Keratinocyte (primary cell): ENCODE measurements at regions not wholly inside any gene's neighbourhood (a gene's known extent, or its start where the extent isn't known, plus 50 kb on each side); places are given as distances from the start of the nearest gene placed in this dataset.
A peak's percentile ranks its signal among the peaks of the same experiment; 100 is the strongest.

ENCODE experiments used
- DNase-seq: peaks from one replicate; pipeline ENCODE4 v3.0.0-alpha.2; 2011; ENCODE audit warnings: low read depth, missing footprints, low spot score
- FAIRE-seq: peaks from 2 replicates; lab custom pipeline; 2011; peaks lifted over from hg19 to GRCh38; lab: Jason Lieb, UNC
- H2AFZ ChIP-seq: 2 replicates; pipeline ENCODE4 v1.6.0; 2012; ENCODE audit warnings: low read length, control low read depth, inconsistent platforms; ENCODE audit not compliant: control insufficient read depth
- H3K27ac ChIP-seq: 2 replicates; pipeline ENCODE4 v1.5.1; 2011; ENCODE audit warnings: low read length; ENCODE audit not compliant: control insufficient read depth, insufficient read depth
- H3K27me3 ChIP-seq: 3 replicates; pipeline ENCODE4 v1.6.0; 2011; ENCODE audit warnings: low read length; ENCODE audit not compliant: control insufficient read depth, insufficient read depth; ENCODE audit errors: extremely low read depth
- H3K36me3 ChIP-seq, 2 experiments: 2 replicates in 1 of 2; 3 replicates in 1 of 2; pipeline ENCODE4 v1.5.1; 2011; ENCODE audit warnings: low read length in 2 of 2, mild to moderate bottlenecking in 1 of 2; ENCODE audit not compliant: control insufficient read depth in 2 of 2, insufficient read depth in 2 of 2; ENCODE audit errors: extremely low read depth in 1 of 2
- H3K4me1 ChIP-seq: 3 replicates; pipeline ENCODE4 v1.5.1; 2011; ENCODE audit warnings: low read length; ENCODE audit not compliant: control insufficient read depth, insufficient read depth; ENCODE audit errors: extremely low read depth
- H3K4me2 ChIP-seq: 3 replicates; pipeline ENCODE4 v1.6.0; 2011; ENCODE audit warnings: low read depth, low read length; ENCODE audit not compliant: control insufficient read depth, insufficient read depth; ENCODE audit errors: extremely low read depth
- H3K4me3 ChIP-seq, 3 experiments: fragments of 200-600 bp in 1 of 3; sonication (generic) in 1 of 3; 2 replicates in 2 of 3; 3 replicates in 1 of 3; pipeline ENCODE4 v1.5.1; 2011 to 2016; ENCODE audit warnings: low read length in 3 of 3, mild to moderate bottlenecking in 3 of 3, control low read depth in 2 of 3, inconsistent platforms in 1 of 3, low read depth in 1 of 3, mixed read lengths in 1 of 3, mixed run types in 1 of 3, moderate library complexity in 1 of 3; ENCODE audit not compliant: control insufficient read depth in 2 of 3, insufficient read depth in 2 of 3; ENCODE audit errors: extremely low read depth in 1 of 3
- H3K79me2 ChIP-seq: 2 replicates; pipeline ENCODE4 v1.6.0; 2012; ENCODE audit warnings: low read length; ENCODE audit not compliant: control insufficient read depth, insufficient read depth
- H3K9ac ChIP-seq: 3 replicates; pipeline ENCODE4 v1.6.0; 2011; ENCODE audit warnings: low read length; ENCODE audit not compliant: control insufficient read depth, insufficient read depth; ENCODE audit errors: extremely low read depth
- H3K9me1 ChIP-seq: 3 replicates; pipeline ENCODE4 v1.6.0; 2011; ENCODE audit warnings: low read length; ENCODE audit not compliant: control insufficient read depth, insufficient read depth; ENCODE audit errors: extremely low read depth
- H3K9me3 ChIP-seq: 2 replicates; pipeline ENCODE4 v1.5.1; 2012; ENCODE audit warnings: low read depth, low read length; ENCODE audit not compliant: control insufficient read depth
- H4K20me1 ChIP-seq: 3 replicates; pipeline ENCODE4 v1.6.0; 2011; ENCODE audit warnings: low read length; ENCODE audit not compliant: control insufficient read depth, insufficient read depth; ENCODE audit errors: extremely low read depth
- CTCF ChIP-seq, 3 experiments: IDR thresholded peaks in 1 of 3; conservative IDR thresholded peaks in 1 of 3; optimal IDR thresholded peaks in 1 of 3; 2 replicates in 2 of 3; 3 replicates in 1 of 3; pipeline versions ENCODE3 to v1.5.1; 2011; ENCODE audit warnings: low read length in 3 of 3, mild to moderate bottlenecking in 3 of 3, moderate library complexity in 2 of 3, control low read depth in 1 of 3, inconsistent platforms in 1 of 3; ENCODE audit not compliant: insufficient read depth in 2 of 3; ENCODE audit errors: extremely low read depth in 1 of 3
- EZH2 ChIP-seq: IDR thresholded peaks from one replicate; pipeline ENCODE4 v1.6.1; 2012; ENCODE audit warnings: inconsistent platforms, mild to moderate bottlenecking, low read length, moderate library complexity
- dilution Hi-C: fragments of 300-500 bp; cut with MboI; formaldehyde crosslinking; loops from one replicate; pipeline ENCODE4 v1.7.0; 2020; ENCODE audit warnings: low sequenced_read_pairs; ENCODE audit not compliant: extremely low pct_ligation_motif_present

GRCh38 chr9:90991953-90992352, 190.3 kb downstream of the SYK start:
- DNase-seq (no peak), FAIRE-seq (peak; percentile 57)
- Histone ChIP-seq H3K9me1 (no peaks in the 10 kb centered on the region), H3K36me3 (no peaks in the 10 kb centered on the region), H3K79me2 (no peaks in the 10 kb centered on the region), H3K27ac (peak overlapping the region; percentile 54), H3K4me2 (peak overlapping the region; percentile 37), H3K4me3 (no peak overlapping the region), H3K27me3 (no peaks in the 10 kb centered on the region), H3K9me3 (no peaks in the 10 kb centered on the region), H3K9ac (no peak overlapping the region), H3K4me1 (peaks cover 21% of the 10 kb centered on the region), H4K20me1 (no peaks in the 10 kb centered on the region), H2AFZ (no peak overlapping the region)
- dilution Hi-C loops: no loop called here
- no peak for TF ChIP-seq CTCF (optimal IDR thresholded peaks at IDR 0.05 in 1 of 3, IDR thresholded peaks at IDR 0.05 in 1 of 3, conservative IDR thresholded peaks at IDR 0.05 in 1 of 3; ENCODE audit: extremely low read depth in 1 of 3, insufficient read depth in 2 of 3, low read length in 3 of 3)
- TF ChIP-seq EZH2: no peak

GRCh38 chr9:90995516-90995915, 193.9 kb downstream of the SYK start:
- FAIRE-seq: no peak
- dilution Hi-C loops: no loop called here
- no peak overlapping the region for H3K4me3 ChIP-seq

More at GRCh38 chr9:90995516-90995915, 193.9 kb downstream of the SYK start:
- no peak overlapping the region for H3K27ac ChIP-seq
- TF ChIP-seq EZH2: no peak
- TF ChIP-seq CTCF (optimal IDR thresholded peaks at IDR 0.05 in 1 of 3, IDR thresholded peaks at IDR 0.05 in 1 of 3, conservative IDR thresholded peaks at IDR 0.05 in 1 of 3; ENCODE audit: extremely low read depth in 1 of 3, insufficient read depth in 2 of 3, low read length in 3 of 3): no peak
- no peaks in the 10 kb centered on the region for H3K9me1 ChIP-seq
- no peak overlapping the region for H2AFZ ChIP-seq
- no peak for DNase-seq
- no peak overlapping the region for H3K4me2 ChIP-seq
- H4K20me1 ChIP-seq: no peaks in the 10 kb centered on the region
- H3K9me3 ChIP-seq: no peaks in the 10 kb centered on the region
- H3K79me2 ChIP-seq: no peaks in the 10 kb centered on the region
- no peak overlapping the region for H3K9ac ChIP-seq
- peaks cover 31% of the 10 kb centered on the region for H3K4me1 ChIP-seq
- H3K36me3 ChIP-seq: no peaks in the 10 kb centered on the region
- H3K27me3 ChIP-seq: no peaks in the 10 kb centered on the region
